NOMO-1 treated with dmso at 0.1 percent for 144 hours (cell line): ENCODE measurements at regions not wholly inside any gene's neighbourhood (a gene's known extent, or its start where the extent isn't known, plus 50 kb on each side); places are given as distances from the start of the nearest gene placed in this dataset.
"Not testable (repeated sequence)": the region's sequence is repeated elsewhere in the genome, so short reads cannot be mapped to it uniquely, and the experiment has no call there.

Source experiments
- DNase-seq: peaks from one replicate; lab custom pipeline; 2025; ENCODE audit not compliant: unreplicated experiment; lab: John Stamatoyannopoulos, UW

DNA sequence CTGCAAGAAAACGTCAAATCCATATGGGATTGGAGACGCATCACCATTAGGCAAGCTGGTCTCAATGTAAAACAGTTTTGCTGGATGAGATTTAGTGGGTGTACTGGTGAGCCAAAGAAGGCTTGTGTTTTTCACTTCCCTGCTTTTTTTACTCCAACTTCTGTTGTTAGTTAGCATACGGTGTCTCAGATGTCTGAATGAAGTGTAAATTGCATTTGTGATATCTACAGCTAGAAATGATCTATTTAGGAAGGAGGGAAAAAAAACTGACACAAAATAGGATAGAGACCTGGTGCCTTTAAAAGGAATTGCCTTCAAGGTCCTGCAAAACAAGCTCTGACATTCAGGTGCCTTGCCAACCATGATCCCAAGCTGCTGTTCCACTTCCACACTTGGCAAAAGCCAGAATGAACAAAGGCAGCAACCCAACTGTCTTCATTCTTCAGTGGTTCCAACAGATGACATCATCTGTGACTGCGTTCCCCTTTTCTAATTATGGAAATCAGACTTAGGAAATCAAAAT, 104.2 kb upstream of the RAI14 start:
- DNase-seq, result no peak

- DNase-seq, result no peak
Measured at GRCh38 chr5:34552686-34553085, 103.4 kb upstream of the RAI14 start.

GRCh38 chr5:34553581-34553980, 102.5 kb upstream of the RAI14 start:
- no peak for DNase-seq

GRCh38 chr5:34554641-34555040, 101.5 kb upstream of the RAI14 start:
- DNase-seq, result no peak

DNA sequence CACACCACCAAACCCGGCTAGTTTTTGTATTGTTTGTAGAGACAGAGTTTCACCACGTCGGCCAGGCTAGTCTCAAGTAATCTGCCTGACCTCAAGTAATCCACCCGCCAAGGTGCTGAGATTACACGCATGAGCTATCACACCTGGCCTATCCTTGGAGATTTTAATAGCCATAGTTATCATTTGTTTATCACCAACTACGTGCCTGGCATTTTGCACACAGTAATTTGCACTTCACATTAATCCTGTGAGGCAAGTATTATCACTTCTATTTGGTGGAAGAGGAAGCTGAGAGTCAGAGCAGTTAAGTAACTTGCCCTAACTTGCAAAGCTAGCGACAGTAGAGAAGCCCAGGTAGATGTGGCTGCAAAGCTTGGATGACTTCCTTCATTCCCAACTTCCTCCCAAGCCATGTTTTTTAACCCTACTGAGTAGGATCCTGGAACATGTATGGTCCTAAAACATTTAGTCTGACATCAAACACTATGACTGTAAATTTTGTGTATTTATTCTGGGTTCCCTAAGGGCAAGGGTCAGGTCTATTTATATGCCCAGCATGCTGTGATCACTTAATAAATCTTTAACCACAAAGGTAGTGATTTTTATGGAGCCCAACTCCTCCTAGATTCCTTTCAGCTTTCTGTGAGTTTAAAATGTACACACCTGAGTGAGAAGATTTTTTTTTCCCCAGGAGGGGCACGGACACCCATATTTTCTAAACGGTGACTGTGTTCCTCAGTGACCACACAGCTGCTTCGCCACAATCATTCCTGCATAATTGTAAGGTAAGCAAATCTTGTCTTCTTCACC, 100.2 kb upstream of the RAI14 start:
- no peak for DNase-seq

- DNase-seq, result no peak
Measured at GRCh38 chr5:34556509-34556782, 99.7 kb upstream of the RAI14 start.

- DNase-seq, result not testable (repeated sequence)
Measured at GRCh38 chr5:34561581-34561980, 94.5 kb upstream of the RAI14 start.

GRCh38 chr5:34562791-34563190, 93.3 kb upstream of the RAI14 start:
- no peak for DNase-seq

DNA sequence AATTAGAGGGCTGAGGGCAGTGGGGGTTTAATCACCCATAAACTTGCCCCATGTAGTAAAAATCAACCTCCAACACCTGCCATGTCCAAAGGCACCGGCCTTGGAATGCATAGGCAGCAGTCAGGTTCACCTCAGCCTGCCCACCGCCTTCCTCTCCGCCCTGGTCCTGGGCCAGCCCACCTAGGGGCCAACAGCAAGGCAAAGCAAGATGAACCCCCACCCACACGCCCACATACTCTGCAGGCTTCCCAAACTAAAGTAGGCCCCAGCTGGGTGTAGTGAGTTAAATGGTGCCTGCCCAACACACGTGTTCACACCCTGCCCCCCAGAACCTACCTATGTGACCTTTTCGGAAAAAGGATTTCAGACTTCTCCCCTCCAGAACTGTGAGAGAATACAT, 92.9 kb upstream of the RAI14 start:
- no peak for DNase-seq

DNA sequence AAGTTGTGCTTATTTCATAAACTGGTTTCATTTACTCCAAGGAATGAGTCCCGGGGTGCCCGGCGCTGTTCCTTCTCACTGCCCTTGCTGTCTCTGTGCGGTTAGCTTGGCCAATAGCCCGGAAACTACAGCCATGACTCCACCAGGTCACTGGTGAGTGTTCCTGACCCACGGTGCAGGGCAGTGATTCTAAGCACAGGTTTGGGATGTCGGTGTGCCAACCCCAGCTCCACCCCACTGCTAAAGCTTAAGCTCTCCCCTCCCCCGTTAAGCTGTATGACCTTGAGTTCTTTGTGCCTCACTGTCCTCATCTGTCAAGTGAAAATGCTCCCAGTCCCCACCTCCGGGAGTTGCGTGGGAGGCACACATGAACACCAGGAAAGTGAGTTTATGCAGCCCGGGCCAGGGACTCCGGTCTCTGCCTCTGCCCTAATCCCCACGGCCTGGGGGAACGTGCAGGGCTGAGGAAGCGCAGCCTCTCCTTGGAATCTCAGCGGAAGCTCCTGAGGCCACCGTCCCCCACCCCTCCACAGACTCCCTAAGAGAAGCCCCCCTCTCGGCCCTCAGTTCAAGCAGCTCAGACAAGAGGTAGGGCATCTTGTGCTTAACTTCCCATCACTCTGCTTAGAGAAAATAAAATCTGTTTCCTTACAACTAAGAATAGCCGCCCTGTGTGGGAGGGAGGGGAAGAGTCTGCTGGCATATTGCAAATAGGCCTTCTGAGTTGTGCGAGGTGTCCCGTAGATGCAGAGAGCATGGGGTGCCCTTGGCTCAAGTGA, 92.0 kb upstream of the RAI14 start:
- no peak for DNase-seq

- no peak for DNase-seq
Measured at GRCh38 chr5:34564710-34565235, 91.4 kb upstream of the RAI14 start.

GRCh38 chr5:34570143-34570542, 86.0 kb upstream of the RAI14 start:
- DNase-seq, result no peak

DNA sequence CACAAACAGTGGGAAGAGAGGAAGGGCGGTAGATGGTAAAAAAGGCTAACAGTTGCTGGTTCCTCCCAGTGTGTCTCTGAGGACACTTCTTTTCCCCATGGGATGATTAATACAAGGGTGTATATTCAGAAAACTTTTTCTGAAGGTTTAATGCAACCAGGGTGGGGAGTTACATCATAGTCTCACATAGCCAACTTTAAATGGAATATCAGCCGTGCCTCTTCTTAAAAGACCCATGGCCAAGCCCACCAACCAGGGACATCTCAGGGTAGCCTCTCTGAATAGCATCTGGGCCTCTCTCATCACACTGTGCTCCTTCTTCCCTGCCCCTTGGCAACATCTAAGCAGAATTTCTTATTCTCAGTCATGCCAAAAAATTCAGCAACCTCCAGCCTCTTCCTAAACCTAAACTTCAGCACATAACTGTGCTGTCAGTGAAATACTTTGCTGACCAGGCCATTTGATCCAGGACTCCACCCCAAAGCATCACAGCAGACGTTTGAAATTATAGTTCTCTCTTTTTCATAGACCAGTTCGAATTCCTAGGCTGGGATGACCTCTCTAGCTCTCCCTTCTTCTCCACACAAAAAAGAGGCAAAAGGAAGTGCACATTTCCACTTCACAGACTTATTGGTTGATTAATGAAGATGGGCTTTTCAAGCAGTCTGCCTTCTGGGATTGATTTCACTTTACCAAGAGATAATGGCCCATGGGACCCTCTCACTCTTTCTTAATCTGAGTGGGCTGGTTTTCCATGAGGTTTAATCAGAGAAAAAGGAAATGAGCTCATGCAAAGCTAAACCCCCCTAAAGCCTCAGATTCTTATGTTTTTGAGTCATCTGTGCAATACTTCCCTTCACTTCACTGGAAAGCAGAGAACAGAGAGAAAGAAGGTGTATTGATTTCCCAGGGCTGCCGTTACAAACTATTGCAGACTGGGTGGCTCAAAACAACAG, 85.1 kb upstream of the RAI14 start:
- no peak for DNase-seq

DNA sequence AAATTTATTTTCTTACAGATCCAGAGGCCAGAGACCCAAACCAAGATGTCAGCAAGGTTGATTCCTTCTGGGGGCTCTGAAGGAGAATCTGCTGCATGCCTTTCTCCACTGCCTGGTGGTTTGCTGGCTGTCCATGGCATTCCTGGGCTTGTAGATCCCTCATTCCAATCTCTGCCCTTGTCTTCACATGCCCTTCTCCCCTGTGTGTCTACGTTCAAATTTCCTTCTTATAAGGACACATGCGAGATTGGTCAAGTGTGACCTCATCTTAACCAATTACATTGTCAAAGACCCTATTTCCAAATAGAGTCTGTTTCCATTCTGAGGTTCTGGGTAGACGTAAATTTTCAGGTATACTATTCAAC, 84.5 kb upstream of the RAI14 start:
- DNase-seq, result no peak

GRCh38 chr5:34574936-34575467, 81.1 kb upstream of the RAI14 start:
- DNase-seq, result no peak

DNA sequence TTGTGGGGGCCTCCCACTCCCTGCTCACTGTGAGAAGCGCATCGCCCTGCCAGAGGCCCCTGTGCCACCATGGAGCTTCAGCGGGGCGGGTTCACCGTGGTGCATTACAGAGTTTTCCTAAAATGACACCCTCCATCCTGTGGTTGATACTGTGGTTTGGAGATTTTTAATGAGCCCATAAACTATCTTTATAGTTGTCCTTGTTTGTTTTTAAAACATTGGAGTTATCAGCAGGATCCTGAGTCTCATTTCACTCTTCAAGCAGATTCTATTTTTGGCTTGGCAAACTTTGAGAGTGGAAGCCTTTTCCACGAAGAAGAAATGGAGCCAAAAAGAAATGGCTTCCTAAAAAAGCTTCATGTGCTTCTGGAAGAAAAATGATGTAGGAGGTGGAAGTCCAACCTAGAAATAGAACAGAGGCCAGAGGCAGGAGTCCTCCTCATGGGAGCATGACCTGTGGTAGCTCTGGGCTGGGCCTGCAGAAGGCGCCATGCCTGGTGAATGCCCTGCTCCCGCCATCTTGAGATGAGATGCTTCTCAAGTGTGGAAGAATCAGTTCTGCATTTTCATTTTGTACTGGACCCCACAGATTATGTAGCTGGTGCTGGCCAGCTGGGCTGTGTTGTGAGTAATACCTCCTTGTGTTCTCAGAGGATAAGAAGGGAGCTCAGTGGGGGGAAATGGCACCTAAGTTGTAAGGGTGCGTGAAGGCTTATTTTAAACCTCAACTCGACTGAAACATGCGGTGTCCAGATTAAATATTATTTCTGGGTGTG, 79.0 kb upstream of the RAI14 start:
- DNase-seq, result no peak

- no peak for DNase-seq
Measured at GRCh38 chr5:34578962-34579361, 77.2 kb upstream of the RAI14 start.

GRCh38 chr5:34580983-34581382, 75.1 kb upstream of the RAI14 start:
- DNase-seq, result no peak

- no peak for DNase-seq
Measured at GRCh38 chr5:34582371-34582770, 73.8 kb upstream of the RAI14 start.

GRCh38 chr5:34583167-34583566, 73.0 kb upstream of the RAI14 start:
- DNase-seq, result no peak
